GM19463 (cell line): ENCODE measurements at regions not wholly inside any gene's neighbourhood (a gene's known extent, or its start where the extent isn't known, plus 50 kb on each side); places are given as distances from the start of the nearest gene placed in this dataset.
"Not testable (repeated sequence)": the region's sequence is repeated elsewhere in the genome, so short reads cannot be mapped to it uniquely, and the experiment has no call there.

Experiments
- ATAC-seq: cut with Tn5 transposase; IDR thresholded peaks from one replicate; pipeline ENCODE4 v1.9.1; 2021; ENCODE audit warnings: mild to moderate bottlenecking, moderate library complexity; ENCODE audit not compliant: unreplicated experiment

DNA sequence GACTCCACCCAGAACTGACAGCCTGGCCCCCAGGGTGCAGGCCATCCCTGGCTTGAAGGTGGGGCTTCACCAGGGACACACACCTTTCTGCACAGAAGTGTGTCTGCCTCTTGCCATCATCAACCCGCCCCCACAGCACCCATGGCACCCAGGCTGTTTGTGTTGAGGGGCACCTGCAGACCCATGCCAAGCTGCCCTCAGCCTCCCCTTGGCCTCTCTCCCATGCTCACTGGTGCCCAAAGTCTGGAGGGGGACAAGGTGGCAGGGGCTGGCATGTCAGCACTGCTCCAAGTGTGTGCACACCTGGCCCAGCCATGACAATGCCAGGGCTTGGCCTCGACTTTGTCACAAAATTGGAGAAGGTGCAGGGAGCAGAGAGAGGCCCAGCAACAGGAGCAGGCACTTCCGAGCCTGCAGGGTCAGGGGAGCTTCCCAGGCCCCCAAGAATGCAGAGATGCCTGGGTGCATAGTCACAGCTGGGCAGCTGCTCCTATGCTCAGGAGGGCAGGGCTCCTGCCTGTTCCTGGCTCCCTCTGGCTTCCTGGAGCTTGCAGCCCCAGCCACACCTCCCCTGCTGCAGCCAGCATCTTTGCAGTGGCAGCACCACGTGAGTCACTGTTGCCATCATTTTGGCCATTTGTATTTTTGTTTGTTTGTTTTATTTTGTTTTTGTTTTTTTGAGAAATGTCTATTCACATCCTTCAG lies 280.6 kb upstream of the UBE2E3 start:
- ATAC-seq, result no peak

DNA sequence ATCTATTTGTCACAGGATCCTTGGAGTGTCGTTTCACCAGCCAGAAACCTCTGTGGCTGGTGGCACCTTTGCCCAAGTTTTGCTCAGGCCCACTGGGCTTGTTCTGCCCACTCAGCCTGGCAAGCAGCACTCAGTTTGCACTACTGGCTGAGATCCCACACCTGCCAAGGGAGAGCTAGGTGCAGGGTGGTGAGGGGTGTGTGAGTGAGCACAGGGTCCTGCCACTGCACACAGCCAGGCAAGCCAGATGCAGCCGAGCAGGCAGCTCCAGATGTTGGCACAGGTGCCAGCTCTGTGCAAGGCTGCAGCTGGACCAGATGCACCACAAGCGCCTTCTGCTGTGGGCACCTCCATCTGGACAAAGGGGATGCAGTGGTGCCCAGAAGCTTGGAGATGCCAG lies 281.7 kb upstream of the UBE2E3 start:
- ATAC-seq, result no peak

DNA sequence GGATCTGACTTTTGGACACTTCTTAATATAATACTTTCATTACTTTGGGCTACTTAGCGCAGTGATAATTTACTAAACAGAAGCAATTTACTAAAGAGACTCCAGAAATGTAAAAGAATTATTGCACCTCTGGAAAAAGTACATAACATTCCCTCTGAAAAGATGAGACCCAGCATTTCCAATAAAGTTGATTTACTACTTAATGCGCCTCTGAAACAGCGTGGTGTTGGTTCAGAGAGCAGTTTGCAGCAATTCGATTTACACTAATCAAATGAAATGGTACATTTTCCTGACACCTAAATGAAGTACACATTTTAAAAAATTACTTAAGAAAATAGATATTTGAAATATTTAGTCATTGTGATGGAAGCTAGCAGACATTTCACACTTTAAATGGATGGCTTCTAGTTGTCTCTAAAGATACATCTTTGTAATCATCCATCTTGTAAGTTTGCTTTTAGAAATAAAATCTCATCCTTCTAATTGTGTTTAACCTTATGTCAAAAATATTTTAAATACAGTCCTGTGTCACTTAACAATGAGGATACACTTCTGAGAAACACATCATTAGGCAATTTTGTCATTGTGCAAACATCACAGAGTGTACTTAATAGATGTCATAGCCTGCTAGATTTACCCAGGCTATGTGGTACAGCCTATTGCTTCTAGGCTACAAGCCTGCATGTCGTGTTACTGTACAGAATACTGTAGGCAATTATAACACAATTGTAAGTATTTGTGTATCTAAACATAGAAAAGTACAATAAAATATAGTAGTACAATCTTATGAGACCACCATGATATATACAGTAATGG lies 284.6 kb upstream of the UBE2E3 start:
- ATAC-seq, result no peak

DNA sequence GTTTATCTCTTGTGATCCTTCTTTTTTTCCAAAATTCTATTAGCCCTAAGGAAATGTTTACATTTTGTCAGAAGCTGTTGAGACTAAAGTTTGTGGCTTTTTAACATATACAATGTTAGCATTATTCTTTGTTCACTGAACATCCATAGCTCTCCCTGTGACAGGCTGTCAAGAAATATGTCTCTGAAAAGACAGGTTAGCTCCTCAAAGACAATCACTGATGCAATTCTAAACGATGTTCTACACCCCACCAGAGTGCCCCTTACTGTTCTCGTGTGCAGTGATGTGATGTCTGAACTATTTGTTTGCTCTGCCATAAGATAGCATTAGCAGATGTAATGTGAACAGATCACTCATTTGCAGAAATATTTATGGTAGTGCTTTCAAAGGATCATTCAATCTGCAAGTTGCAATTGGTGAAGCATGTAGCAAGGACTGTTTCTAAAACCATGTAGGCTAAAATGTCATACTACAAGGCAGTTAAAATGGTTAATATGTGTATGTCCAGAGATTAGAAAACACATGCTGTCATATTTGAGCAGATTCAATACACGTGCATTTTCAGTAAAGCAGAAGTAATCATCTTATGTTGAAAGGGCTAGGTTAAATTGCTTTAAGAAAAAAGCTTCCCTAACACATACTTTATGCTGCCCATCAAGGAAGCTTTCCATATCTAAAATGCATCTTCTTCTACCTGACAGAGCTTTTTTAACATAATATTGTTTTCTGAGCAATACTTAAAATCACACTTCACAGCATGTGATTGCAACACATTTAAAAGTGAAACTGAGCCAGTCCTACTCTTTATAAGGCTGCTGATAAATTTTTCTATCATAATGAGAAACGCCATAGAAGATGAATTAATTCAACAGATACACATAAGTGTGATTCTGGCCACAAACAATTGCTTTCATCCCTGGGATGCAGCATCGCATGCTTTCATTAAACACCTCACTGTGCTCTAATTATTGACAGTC lies 285.7 kb upstream of the UBE2E3 start:
- ATAC-seq, result no peak

DNA sequence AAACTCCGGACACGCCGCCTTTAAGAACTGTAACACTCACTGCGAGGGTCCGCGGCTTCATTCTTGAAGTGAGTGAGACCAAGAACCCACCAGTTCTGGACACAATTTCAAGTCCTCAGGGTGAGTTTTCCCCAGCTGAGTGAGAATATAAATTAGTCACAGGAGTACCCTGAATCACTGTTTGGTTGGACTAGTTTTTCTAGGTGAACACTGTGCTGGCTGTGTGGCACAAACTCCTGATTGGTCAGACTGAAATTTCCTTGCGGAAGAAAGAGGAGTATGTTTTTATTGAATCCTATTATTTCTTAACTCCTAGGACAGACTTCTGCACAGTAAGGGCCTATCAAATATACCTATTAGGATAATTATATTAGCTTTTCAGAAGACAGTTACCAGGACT lies 288.1 kb upstream of the UBE2E3 start:
- no peak for ATAC-seq

DNA sequence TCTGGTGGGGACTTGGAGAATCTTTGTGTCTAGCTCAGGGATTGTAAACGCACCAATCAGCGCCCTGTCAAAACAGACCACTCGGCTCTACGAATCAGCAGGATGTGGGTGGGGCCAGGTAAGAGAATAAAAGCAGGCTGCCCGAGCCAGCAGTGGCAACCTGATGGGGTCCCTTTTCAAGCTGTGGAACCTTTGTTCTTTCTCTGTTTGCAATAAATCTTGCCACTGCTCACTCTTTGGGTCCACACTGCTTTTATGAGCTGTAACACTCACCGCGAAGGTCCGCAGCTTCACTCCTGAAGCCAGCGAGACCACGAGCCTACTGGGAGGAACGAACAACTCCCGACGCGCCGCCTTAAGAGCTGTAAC lies 288.6 kb upstream of the UBE2E3 start:
- ATAC-seq, result not testable (repeated sequence)

DNA sequence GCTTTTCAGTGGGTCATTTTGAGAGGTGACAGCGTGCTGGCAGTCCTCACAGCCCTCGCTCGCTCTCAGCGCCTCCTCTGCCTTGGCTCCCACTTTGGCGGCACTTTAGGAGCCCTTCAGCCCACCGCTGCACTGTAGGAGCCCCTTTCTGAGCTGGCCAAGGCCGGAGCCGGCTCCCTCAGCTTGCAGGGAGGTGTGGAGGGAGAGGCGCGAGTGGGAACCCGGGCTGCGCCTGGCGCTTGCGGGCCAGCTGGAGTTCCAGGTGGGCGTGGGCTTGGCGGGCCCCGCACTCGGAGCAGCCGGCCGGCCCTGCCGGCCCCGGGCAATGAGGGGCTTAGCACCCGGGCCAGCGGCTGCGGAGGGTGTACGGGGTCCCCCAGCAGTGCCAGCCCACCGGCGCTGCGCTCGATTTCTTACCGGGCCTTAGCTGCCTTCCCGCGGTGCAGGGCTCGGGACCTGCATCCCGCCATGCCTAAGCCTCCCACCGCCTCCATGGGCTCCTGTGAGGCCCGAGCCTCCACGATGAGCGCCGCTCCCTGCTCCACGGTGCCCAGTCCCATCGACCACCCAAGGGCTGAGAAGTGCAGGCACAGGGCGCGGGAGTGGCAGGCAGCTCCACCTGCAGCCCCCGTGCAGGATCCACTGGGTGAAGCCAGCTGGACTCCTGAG lies 289.1 kb upstream of the UBE2E3 start:
- not testable (repeated sequence) for ATAC-seq

DNA sequence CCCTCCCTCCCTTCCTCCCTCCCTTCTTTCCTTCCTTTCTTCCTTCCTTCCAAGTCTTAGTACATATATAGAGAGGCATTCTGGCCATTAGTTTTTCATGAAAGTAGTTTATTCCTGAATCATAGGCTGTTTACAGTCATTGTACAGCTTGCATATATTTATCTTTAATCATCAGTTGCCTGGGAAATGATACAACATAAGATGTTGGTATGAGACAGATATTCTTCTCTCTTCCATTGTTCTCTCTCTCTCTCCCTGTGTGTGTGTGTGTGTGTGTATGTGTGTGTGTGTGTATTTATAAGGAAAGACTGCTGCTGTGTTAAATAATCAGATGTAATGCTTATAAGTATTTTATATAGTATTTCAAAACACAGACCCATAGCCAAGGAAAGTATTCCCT lies 289.8 kb upstream of the UBE2E3 start:
- no peak for ATAC-seq

DNA sequence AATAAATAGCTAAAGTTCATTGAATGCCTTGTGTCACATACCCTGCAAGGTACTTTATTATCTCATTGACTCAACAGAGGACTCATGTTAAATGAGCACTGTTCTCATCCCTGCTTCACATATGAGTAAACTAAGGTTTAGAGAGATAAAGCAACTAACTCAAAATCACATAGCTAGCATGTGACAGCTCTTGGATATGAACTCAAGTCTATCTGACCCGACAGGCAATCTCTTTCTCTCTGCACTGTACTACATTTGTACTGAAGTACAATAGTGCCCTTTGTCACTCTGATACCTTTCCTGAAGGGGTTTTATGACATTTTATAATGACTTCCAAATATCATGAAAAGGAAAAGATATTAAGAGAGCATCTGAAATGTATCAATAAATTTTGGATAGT lies 297.5 kb upstream of the UBE2E3 start:
- no peak for ATAC-seq

DNA sequence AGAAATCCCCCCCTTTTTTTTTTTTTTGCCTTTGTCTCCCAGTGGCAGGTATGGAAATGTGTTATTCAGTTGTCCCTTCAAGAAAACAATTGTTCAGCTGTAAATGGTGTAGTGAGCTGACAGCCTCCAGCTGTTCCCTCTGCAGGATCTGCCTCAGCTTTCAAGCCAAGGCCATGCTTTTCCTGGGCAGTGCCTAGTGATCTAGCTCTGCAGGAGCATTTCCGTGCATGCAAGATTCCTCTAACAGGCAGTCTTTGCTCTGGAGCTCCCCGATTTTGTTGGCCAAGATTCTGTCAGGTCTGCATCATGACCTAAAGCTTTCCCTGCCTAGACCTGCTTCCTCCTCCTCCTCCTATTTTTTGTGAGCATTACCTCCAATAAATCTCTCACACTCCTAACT lies 300.7 kb upstream of the UBE2E3 start:
- ATAC-seq, result no peak

DNA sequence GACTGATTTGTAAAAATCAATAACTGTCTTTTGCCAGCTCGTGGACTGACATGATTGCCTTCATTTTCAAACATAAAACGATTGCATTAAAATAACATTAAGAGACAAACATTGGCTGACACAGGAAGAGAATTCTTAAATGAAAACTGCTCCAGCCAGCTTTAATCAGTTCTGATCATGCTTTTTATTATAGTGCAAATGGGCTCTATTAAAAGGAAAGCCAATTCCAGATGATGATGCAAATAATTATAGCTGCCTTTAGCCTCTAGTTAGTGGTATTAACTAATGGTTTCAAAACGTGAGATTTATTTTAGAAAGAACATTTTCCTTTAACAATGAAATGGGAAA lies 301.8 kb upstream of the UBE2E3 start:
- ATAC-seq, result no peak

DNA sequence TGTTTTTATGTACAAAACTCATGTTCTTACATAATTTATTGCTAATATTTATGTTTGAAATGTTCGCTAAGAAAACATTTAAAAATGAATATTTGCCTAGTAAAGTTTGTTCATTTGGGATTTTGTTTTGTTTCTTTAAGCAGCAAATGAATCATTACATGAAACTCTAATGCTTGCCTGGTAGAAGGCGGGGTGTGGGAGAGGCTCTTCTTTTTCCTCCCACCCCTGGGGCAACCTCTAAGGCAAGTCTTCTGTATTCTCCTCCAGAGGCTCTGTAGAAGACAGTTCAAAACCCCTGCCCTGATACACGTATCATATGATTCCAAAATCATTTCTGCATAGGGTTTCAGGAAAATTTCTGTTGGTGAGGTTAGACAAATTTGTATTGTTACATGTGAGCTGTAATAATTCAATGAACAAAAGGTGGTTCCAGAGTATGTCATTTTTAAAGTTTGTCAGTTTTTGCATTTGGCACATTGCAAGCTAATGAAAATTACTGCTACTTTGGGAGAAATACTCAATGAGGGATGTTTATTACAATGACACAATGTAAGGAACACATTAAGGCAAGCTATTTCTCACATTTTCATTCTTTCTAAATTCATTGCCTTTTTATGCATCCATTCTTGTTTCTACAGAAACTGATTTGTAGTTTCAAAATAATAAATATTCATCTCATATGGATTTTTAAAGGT lies 302.3 kb upstream of the UBE2E3 start:
- no peak for ATAC-seq

DNA sequence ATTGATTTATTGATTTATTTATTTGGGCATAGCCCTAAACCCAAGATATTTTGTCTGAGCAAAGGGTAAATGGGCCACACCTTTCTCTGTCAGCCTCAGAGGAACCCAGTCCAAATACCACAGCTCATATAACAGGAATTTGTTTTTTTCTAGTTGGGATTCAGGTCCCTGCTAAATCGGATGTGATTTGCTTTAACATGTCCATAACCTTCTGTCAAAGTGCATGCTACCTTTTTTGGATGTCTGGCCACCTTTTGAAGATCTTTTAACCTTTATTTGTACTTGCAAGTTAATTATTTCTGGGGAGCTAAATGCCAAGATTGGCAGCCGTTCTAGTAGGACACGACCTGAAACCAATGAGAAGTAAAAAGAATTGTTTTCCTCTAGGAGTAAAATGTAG lies 303.2 kb upstream of the UBE2E3 start:
- ATAC-seq, result no peak

DNA sequence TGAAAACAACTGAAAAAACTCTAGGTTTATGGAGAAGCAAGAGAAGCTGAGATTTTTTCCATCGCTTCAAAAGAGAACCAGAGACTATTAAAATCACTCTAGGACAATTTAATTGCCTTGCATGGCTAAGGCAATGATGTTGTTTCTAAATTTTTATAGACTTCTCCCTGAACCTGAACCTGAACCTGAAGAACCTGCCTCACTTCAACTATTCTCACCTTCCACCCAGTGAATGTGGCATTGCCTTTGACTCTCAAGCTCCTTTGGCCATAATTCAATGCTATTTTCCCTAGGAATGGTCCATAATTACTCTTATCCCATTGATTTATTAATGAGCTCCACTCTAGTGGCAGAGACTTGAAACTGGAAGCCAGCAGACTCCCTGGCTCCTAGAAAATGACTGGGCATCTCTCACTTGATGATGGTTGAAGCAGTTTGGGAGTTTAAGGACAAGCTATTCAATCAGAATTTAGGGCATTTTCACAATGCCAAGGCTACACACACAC lies 303.8 kb upstream of the UBE2E3 start:
- no peak for ATAC-seq

DNA sequence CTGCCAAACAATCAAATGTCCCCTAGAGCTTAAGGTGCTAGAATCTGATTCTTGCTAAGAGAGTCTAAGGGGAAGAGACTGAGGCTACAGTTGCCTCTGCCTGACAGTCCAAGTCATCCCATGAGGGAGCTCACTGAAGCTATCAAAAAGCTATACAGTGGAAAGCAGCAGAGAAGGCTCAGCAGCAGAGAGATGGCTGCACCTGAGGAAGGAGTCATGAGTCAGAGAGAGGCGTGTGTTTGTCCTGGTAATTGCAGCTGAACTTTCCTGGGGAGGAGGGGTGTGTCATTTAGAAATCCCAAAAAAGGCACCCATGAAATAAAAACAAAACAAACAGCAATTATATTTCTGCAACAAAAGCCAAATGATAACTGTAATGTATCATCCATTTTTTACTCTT lies 305.2 kb upstream of the UBE2E3 start:
- no peak for ATAC-seq

DNA sequence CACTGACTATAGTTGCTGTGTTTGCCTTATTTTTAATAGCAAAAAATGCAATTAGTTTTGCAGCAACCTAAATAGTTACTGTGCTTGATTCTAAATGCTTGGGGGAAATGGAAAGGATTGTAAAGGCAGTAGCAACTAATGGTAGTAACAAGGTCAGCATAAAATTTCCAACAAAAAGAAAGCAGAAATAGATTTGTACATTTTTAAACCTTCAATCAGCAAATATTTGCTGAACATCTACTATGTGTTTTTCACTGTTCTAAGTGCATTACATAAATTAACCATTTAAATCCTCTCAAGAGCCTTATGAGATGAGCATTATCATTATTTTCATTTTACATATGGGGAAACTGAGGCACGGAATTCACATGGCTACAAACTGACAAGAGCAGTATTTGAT lies 308.0 kb upstream of the UBE2E3 start:
- no peak for ATAC-seq

DNA sequence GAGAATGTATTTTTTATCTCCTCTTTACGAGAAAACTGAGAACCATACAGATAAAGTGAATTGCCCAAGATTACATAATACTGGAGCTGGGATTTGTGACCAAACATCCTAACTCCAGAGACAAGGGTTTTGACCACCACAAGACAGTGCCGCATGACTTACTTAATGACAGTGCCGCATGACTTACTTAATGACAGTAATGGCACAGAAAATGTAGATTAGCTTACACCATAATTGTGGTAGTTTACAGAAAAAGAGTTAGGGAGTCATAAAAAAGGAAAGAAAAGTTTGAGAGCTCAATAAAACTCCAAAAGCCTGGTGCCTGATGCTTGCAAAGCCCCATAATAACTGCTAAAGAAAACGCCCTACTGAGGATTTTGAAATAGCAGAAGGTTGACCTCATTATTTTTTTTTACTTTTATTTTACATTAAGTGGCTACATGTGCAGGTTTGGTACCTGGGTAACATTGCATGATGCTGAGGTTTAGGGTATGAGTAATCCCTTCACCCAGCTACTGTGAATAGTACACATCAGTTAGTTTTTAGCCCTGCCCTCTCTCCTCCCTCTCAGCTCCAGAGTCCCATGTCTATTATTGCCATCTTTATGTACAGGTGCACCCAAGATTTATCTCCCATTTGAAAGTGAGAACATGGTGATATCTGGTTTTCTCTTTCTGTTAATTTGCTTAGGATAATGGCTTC lies 310.0 kb upstream of the UBE2E3 start:
- ATAC-seq, result no peak

DNA sequence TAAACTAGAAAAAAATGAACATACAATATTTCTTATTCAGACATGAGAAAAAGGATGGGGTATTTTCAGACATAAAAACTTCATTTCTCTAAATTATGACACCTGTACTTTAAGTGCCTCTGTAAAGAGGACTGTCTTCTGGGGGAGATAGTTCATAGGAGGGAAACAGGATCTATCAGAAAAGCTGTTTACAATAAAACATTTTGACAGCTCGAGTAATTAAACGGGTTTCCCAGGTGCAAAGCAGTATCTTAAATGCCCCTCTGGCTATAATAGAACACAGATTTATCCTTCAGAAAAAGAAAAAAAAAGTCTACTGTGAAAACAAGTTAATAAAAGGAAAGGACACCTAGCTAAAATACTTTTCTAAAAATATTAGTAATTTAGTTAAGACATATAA lies 311.4 kb upstream of the UBE2E3 start:
- ATAC-seq, result no peak

DNA sequence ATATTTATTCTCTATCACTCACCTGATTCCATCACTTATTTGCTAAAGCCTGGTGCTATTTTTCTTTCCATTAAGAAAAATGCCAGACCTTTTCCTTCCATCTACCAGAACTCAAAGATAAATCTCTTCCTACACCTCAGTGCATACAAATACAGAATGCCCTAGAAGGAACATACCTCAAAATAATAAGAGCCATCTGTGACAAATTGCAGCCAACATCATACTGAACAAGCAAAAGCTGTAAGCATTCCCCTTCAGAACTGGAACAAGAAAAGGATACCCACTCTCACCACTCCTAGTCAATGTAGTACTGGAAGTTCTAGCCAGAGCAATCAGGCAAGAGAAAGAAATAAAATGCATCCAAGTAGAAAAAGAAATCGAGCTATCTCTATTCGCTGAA lies 315.9 kb upstream of the UBE2E3 start:
- ATAC-seq, result no peak
